ENCODE measurements at regions not wholly inside any gene's neighbourhood (a gene's known extent, or its start where the extent isn't known, plus 50 kb on each side); places are given as distances from the start of the nearest gene placed in this dataset.

DNA sequence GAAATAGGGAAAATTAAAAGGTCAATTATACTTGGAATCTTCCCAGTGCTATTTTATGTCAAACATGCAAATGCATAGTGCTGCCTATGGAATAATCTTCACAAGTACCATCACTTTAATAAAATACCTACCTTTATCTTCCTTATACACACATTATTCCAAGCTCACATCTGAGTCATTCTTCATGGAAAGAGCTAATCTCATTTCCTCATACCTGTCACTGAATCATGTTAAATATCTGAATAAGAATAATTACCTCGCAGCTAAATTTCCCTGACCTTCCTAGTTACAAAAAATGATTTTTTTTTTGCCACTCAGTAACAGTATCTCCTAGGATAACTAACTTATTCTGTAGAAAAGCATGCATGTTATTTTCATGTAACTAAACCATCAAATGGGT is 661.4 kb upstream of the HS3ST5 start:
- no peaks in the 10 kb centered on the region for H3K36me3 Mint-ChIP-seq
- DNase-seq (ENCODE audit: low spot score in 2 of 2, unreplicated experiment in 2 of 2): no peak
- H3K4me1 Mint-ChIP-seq: peaks cover 19% of the 10 kb centered on the region
- no peak for TF ChIP-seq CTCF (IDR thresholded peaks at IDR 0.05; ENCODE audit: unreplicated experiment)
- no peaks in the 10 kb centered on the region for H3K27me3 Mint-ChIP-seq (ENCODE audit: low read depth)
- no peak overlapping the region for H3K4me3 Mint-ChIP-seq
- no peaks in the 10 kb centered on the region for H3K9me3 Mint-ChIP-seq
- H3K27ac Mint-ChIP-seq: no peak overlapping the region

DNA sequence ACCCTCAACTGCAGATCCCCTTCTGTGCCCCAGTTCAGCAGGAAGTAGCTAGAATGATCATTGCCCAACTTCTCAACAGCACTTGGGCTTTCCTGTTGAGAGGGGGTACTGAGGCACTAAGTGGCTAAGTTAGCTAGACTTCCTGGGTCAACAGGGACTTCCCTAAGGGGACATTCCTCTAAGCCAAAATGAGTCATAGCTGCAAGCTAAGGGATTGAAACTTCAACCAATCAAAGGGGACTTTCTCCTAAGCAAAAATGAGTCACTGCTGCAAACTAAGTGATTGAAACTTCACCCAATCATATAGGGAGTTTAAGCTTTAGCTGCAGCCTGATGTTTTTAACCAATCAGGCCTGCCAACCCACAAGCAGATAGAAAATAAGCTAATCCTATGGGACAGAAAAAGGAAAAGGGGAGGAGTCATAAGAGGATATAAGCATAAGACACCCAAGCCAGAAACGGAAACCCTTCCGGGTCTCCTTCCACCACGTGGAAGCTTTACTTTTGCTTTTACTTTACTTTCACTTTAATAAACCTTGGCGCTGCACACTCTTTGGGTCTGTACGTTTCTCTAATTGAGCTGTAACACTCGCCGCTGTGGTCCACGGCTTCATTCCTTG is 659.0 kb upstream of the HS3ST5 start:
- peaks cover 19% of the 10 kb centered on the region for H3K4me1 Mint-ChIP-seq
- no peak for TF ChIP-seq CTCF (IDR thresholded peaks at IDR 0.05; ENCODE audit: unreplicated experiment)
- no peaks in the 10 kb centered on the region for H3K27me3 Mint-ChIP-seq (ENCODE audit: low read depth)
- DNase-seq (ENCODE audit: low spot score in 2 of 2, unreplicated experiment in 2 of 2): no peak
- no peak overlapping the region for H3K4me3 Mint-ChIP-seq
- no peak overlapping the region for H3K27ac Mint-ChIP-seq
- H3K36me3 Mint-ChIP-seq: no peaks in the 10 kb centered on the region
- no peaks in the 10 kb centered on the region for H3K9me3 Mint-ChIP-seq

GRCh38 chr6:115000736-115001135 is 657.9 kb upstream of the HS3ST5 start:
- no peaks in the 10 kb centered on the region for H3K9me3 Mint-ChIP-seq
- H3K27me3 Mint-ChIP-seq (ENCODE audit: low read depth): no peaks in the 10 kb centered on the region
- peaks cover 19% of the 10 kb centered on the region for H3K4me1 Mint-ChIP-seq
- TF ChIP-seq CTCF (IDR thresholded peaks at IDR 0.05; ENCODE audit: unreplicated experiment): no peak
- no peak for DNase-seq (ENCODE audit: low spot score in 2 of 2, unreplicated experiment in 2 of 2)
- no peaks in the 10 kb centered on the region for H3K36me3 Mint-ChIP-seq
- no peak overlapping the region for H3K4me3 Mint-ChIP-seq
- H3K27ac Mint-ChIP-seq: no peak overlapping the region

DNA sequence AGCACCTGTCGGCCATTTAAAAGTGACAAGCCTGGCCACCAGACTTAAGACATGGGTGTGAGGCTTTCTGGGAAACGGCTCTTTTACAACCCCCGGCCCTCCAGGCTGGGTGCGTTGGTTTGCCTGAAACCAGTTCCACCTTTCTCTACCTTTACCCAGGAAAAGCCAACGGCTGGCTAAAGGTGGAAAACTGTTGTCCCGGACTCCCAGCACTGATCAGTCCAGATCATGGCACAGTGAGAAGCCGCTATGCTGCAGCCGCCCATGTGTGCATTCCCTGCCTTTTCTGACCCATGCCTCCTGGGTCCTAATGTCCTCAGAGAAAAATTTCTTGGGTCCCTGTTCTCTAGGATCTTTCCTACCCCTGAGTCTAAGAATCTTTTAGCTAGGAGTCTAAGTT is 655.7 kb upstream of the HS3ST5 start:
- Mint-ChIP-seq H3K4me1 (peaks cover 11% of the 10 kb centered on the region), H3K9me3 (no peaks in the 10 kb centered on the region), H3K27me3 (ENCODE audit: low read depth) (no peaks in the 10 kb centered on the region), H3K36me3 (no peaks in the 10 kb centered on the region), H3K4me3 (no peak overlapping the region), H3K27ac (no peak overlapping the region)
- no peak for TF ChIP-seq CTCF (IDR thresholded peaks at IDR 0.05; ENCODE audit: unreplicated experiment)
- DNase-seq (ENCODE audit: low spot score in 2 of 2, unreplicated experiment in 2 of 2): no peak

GRCh38 chr6:114997813-114998292 is 655.0 kb upstream of the HS3ST5 start:
- Mint-ChIP-seq H3K27me3 (ENCODE audit: low read depth) (no peaks in the 10 kb centered on the region), H3K36me3 (no peaks in the 10 kb centered on the region), H3K4me3 (no peak overlapping the region)

More at GRCh38 chr6:114997813-114998292, 655.0 kb upstream of the HS3ST5 start:
- no peak for DNase-seq (ENCODE audit: low spot score in 2 of 2, unreplicated experiment in 2 of 2)
- H3K27ac Mint-ChIP-seq: no peak overlapping the region
- H3K4me1 Mint-ChIP-seq: peaks cover 11% of the 10 kb centered on the region
- no peaks in the 10 kb centered on the region for H3K9me3 Mint-ChIP-seq
- no peak for TF ChIP-seq CTCF (IDR thresholded peaks at IDR 0.05; ENCODE audit: unreplicated experiment)

Measured in mesothelial cell of epicardium (in vitro differentiated cells).